GM18870 (cell line): ENCODE measurements at regions not wholly inside any gene's neighbourhood (a gene's known extent, or its start where the extent isn't known, plus 50 kb on each side); places are given as distances from the start of the nearest gene placed in this dataset.
"Not testable (repeated sequence)": the region's sequence is repeated elsewhere in the genome, so short reads cannot be mapped to it uniquely, and the experiment has no call there.

Experiments used
- ATAC-seq: cut with Tn5 transposase; IDR thresholded peaks from one replicate; pipeline ENCODE4 v1.9.1; 2021; ENCODE audit warnings: moderate library complexity; ENCODE audit not compliant: unreplicated experiment

GRCh38 chr14:99995700-99996356 is 69.4 kb upstream of the EVL start:
- ATAC-seq, result peak; percentile 100

- no peak for ATAC-seq
These were observed 68.2 kb upstream of the EVL start for GRCh38 chr14:99996951-99997571.

- ATAC-seq, result not testable (repeated sequence)
These were observed 64.8 kb upstream of the EVL start for GRCh38 chr14:100000398-100000797.

- no peak for ATAC-seq
These were observed 60.8 kb upstream of the EVL start for GRCh38 chr14:100004392-100004791.

- ATAC-seq, result no peak
These were observed 58.0 kb upstream of the EVL start for GRCh38 chr14:100007254-100007653.

GRCh38 chr14:100009802-100010201 is 55.4 kb upstream of the EVL start:
- not testable (repeated sequence) for ATAC-seq

- no peak for ATAC-seq
These were observed 54.5 kb upstream of the EVL start for GRCh38 chr14:100010679-100011078.

- ATAC-seq, result no peak
These were observed 53.4 kb upstream of the EVL start for GRCh38 chr14:100011628-100012325.

- ATAC-seq, result no peak
These were observed 52.5 kb upstream of the EVL start for GRCh38 chr14:100012478-100013327.

- ATAC-seq, result peak; percentile 83
These were observed 50.0 kb upstream of the EVL start for GRCh38 chr14:100015251-100015655.
